HG03565 (cell line): ENCODE measurements at regions not wholly inside any gene's neighbourhood (a gene's known extent, or its start where the extent isn't known, plus 50 kb on each side); places are given as distances from the start of the nearest gene placed in this dataset.
"Not testable (repeated sequence)": the region's sequence is repeated elsewhere in the genome, so short reads cannot be mapped to it uniquely, and the experiment has no call there.

Experiments
- ATAC-seq: cut with Tn5 transposase; IDR thresholded peaks from one replicate; pipeline ENCODE4 v1.9.1; 2021; ENCODE audit warnings: mild to moderate bottlenecking, moderate library complexity; ENCODE audit not compliant: unreplicated experiment

DNA sequence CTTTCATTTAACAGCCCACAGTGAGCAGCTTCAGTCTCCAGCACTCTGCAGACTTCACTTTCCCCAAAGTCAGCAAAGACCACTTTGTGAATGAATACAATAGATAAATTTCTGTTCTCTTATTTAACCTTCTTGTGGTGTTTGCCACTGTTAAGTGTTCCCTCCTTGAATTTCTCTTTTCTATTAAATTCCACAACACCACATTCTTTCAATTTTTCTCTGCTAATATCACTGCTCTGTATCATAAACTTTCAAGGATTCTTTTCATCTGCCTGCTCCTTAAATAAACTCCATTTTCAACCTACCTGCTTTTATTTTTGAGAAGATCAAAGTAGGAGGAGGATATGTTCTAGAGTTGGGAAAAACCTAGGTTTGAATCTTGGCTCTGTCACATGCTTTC is 739.5 kb upstream of the GRAMD2B start:
- no peak for ATAC-seq

DNA sequence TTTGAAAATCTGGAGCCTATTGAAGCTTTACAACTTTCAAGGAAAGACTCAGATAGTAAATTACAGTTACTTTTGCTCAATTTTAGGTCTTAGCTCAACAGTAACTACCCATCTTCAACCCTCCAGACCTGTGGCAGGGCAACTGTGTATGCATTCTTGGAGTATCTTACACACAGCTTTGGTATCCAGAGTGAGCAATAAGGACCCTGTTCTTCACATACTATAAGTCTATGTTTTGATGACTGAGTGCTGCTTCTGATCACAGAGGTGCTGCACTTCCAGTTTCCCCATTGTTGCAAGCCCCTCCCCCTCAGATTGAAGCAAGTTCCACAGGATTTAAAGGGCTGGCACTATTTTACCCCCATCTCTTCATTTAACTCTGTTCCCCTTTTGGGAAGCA is 737.4 kb upstream of the GRAMD2B start:
- no peak for ATAC-seq

DNA sequence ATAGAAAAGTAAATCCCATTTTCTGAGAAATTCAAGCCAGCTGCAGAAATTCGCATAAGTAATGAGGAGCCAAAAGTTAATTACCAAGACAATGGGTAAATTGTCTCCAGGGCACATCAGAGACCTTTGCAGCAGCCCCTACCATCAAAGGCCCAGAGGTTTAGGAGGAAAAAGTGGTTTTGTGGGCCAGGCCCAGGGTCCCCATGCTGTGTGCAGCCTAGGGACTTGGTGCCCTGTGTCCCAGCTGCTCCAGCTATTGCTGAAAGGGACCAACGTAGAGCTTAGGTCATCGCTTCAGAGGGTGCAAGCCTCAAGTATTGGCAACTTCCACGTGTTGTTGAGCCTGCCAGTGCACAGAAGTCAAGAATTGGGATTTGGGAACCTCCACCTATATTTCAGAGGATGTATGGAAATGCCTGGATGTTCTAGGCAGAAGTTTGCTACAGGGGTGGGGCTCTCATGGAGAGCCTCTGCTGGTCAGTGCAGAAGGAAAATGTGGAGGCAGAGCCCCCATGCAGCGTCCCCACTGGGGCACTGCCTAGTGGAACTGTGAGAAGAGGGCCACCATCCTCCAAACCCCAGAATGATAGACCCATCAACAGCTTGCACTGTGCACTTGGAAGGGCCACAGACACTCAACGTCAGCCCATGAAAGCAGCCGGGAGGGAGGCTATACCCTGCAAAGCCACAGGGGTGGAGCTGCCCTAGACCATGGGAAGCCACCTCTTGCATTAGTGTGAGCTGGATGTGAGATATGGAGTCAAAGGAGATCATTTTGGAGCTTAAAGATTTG is 731.3 kb upstream of the GRAMD2B start:
- ATAC-seq = not testable (repeated sequence)

DNA sequence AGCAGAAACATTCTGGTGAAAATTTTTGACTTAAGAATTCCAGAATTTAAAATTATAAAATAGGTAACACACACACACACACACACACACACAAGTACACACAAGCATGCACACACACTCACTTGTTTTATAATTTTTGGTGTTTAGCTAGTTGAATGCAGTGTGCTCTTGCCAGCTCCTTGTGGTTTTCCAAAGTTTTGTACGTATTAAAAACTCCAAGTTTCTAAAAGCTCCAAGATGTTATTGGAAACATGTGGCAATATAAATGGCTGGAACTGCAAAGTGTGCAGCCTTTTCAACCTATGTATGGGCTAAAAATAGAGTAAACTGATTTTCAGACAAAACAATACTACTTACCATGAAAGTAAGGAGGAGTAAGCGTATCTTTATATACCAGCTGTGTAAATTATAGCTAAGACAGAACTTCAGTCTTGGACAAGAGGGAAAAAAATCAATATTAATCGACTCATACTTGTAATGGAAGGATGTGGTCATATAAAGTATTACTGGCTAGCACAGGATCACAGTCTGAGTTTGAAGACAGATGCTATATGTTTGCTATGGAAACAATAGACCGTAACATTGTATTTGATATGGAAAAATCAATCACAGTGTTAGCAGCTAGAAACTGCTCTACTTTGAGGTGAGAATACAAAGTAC is 727.1 kb upstream of the GRAMD2B start:
- no peak for ATAC-seq

DNA sequence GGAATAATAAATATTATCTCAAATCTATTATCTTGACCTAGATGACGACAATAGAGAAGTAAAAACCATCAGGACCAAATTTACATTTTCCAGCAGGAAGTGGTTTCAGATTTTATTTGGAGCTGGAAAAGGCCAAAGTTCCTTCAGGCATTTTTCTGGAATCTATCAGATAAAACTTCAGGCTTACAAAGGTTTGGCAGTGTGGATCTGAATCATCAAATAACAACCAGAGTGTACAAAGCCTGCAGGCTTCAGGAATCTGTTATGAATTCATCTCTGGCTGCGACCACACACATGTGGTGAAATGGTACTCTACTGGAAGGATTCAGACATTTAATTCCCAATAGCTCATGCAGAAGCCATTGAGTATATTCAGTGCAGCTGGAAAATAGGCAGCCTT is 726.4 kb upstream of the GRAMD2B start:
- ATAC-seq = no peak

DNA sequence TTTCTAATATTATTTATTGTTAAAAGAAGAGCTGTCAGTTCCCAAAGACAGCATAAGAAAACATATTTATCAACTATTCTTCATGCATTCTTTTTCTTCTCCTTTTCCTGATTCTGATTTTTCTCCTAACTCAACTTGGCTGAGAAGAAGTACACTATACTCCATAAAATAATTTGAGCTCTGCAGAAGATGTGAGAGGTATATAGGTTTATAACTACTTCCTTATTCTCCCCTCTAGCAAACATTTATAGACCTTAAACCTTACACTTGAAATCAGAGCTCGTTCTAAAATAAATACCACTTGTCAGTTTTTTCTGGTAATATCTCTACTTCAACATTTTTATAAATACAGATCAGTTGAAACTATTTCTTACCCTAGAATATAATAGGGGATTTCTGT is 724.8 kb upstream of the GRAMD2B start:
- ATAC-seq = no peak

DNA sequence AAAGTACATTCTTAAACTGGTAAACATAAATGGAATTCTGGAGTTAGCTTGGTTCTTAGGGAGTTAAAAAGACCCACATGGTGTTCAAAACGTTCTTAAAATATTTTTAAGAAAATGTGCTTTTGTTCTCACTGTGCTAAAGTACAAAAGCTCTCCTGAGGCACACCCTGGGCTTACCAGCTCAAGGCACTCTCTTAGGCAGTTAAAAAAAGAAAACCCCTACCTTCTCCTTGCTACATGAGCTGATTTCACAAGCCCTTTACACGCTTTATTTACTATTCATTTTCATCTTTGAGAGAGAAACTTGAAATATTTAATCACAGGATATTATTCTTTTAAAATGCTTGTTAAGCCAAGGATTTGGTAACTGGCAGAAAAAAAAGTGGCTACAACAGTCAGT is 723.3 kb upstream of the GRAMD2B start:
- no peak for ATAC-seq

DNA sequence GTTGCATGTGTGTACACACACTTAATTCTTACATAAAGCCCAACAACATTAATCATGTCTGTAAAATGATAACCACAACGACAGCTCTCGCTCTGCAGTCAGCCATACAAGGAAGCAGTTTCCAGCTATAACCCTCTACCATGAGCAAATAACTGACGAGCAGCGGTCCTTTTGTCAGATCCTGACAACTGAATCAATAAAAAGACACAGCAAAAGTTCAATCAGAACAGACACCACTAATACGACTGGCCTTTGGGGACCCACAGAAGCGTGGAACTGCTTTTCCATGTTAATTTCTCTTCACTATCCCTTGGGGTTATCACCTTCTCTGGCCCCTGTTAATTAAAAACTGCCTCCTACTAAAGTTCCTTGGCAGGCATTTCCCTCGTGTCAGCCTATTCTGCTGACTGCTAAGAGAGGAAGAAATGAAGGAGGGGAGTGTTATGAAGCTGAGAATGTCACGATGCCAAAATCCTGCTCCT is 722.8 kb upstream of the GRAMD2B start:
- ATAC-seq = no peak

DNA sequence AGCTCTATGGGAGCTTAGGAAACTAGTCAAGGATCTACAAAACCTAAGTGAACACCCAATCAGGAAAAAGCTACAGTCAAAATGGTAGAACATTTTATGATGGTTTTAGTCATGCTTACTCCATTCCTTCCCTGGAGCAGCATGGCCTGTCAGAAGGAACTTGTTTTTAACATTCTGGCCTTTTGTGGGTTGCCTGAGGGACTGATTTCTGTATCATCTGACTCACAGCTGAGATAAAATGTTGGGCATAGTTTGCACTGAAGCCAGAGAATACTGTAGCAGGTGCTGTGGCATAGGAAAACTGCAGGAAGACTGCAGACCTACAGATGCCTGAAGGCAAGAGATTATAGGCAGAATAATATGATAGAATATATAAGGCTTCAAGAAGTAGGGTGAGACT is 719.6 kb upstream of the GRAMD2B start:
- ATAC-seq = no peak

DNA sequence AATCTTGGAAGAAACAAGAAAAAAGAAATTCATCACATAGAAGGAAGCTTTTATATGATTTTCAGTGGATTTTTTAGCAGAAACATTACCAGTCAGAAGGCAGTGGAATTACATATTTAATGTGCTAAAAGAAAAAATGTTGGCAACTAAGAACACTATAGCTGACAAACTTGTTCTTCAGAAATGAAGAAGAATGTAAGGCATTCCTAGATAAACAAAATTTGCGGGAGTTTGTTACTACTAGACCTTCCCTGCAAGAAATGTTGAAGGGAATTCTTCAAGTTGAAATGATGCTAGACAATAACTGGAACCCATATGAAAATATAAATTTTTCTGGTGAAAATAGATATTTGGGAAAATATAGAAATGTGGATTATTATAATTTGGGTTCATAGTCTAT is 718.3 kb upstream of the GRAMD2B start:
- ATAC-seq = no peak

DNA sequence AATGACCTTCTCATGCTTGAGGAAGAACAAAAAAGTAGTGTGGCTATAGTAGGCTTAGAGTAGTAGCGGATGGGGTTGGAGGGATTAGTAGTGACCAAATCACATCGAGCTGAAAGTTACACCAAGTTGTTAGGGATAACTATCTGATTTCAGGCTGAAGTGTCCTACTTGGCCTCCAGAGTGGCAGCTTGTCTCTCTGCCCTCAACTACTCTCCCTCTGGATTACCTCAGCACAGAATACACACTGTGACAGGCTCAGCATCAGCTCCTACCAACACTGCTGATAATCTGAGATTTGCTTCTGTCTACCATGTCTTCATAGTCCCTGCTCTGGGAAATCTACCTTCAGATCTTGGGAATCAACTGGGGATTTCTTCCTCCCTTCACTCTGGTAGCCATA is 714.6 kb upstream of the GRAMD2B start:
- no peak for ATAC-seq

DNA sequence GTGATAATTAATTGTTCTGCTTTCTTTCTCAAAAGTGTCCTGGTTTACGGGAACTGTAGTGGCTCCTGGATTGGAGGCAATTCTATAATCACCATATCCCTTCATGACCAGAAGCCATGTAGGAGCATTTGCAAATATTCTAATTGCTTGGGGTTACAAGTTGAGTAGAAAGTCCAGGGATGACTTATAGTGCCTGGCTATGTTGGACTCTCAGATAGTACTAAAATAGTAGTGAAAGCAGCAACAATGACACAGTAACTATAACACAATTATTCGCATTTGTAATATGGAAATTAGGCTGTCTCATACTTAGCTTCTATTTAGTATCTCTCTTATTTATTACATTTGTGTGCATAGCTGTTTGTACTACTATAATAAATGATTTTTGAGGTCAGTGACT is 712.5 kb upstream of the GRAMD2B start:
- no peak for ATAC-seq

DNA sequence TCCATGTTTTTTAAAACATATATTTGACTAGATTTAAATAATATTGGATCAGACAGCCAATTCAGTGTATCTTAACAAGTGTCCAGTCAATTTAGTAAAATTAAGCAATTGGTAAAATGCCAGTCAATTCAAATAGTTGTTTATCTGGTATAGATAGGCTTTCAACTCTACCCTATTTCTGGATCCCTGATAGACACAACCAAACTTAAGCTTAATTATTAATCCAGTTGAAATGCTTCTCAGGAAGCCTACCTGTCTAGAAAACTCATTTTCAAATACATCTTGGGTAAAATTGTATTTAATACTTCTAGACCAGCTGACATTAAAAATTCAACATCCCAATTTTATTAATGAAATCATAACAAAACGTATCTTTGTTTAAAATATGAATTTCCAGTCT is 710.8 kb upstream of the GRAMD2B start:
- ATAC-seq = no peak

DNA sequence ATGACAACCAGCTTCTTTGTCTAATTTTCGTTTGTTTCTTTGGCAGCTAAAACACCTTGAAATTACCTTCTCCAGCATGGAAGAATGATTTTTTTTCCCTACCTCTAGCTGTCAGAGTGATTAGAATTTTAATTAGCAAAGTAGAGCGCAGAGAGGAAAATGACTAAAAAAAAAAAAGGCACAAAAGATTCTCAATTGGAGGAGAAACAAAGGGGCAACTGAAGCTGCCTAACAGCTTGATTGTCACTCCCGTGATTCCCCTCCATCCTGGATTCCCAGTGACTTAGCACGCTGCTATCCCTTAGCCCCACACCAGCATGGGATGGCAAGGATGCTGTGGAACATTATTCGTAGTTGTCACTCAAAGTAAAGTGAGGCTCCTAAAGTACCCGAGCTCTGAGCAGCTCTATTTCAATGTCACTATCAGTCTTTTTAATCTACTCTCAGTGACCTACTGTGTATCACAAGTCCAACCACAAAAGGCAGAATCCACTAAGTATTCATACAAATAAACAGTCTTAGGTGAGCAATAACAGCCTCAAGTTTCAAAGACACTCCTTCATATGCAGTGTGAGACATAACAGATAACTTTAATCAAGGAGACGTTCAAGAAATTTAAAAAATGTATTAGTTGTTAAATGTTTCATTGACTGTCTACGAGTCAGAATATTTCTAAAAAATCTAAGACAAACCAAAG is 710.0 kb upstream of the GRAMD2B start:
- no peak for ATAC-seq

DNA sequence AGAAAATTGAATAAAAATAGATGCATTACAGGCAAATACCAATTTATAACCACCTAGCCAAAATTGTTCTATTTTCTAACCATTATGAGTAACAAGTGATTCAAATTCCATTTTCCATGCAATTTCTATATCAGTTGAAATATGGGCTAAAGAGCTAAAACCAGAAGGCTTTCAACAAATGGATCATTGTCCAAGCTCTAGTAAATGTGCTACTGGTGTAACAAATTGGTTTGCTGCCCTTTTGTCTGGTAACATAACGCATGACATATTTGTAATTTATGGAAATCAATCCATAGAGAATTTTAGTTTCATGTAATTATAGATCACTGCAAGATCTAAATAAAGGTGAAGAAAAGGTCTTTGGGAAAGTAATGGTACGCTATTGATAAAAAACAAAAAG is 708.0 kb upstream of the GRAMD2B start:
- no peak for ATAC-seq

DNA sequence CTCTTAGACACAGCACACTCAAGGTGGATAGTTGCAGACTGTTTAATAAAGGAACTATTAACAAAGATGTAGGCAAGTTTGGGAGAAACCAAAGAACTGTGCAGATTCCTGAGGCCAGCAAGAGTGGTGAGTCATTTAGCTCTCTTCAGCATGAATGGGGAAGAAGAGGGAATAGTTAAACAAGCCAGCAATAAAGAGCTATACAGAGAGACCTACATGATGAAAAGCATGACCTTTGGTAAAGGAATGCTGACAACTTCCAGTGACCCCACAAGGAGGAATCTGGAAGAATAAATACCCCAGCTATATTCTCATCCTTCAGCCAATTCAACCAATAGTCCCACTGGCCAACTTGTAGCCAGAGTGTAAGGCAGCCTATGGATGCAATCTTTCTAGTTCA is 706.0 kb upstream of the GRAMD2B start:
- ATAC-seq = no peak

DNA sequence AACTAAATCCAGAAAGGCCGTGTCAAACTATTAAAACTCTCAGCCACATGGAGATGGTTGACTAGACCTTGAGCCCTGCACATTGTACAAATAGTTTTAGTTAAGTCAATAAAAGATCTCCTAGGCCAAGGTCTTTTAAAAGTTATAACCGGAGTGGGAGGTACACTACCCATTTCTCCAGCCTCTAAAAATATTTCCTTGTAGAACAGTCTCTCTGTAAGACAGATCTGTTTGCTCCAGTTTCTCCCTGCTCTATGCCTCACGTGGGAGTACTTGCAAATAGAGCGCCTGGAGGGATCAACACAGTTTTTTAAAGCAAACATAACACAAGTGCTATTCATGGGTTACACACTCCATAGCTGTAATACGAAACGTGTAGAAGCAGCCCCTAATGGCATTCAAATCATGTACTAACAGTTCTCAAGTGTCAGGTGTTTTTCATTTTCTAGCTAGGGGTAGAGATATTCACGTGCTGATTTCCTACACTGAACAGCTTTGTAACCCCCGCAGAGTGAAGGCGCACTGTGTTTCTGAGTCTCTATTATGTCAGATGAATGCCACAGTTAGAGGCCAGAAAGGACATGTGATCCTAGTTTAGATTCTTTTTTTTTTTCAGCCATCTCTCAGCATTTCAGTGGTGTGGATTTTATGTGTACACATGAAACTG is 703.4 kb upstream of the GRAMD2B start:
- no peak for ATAC-seq

DNA sequence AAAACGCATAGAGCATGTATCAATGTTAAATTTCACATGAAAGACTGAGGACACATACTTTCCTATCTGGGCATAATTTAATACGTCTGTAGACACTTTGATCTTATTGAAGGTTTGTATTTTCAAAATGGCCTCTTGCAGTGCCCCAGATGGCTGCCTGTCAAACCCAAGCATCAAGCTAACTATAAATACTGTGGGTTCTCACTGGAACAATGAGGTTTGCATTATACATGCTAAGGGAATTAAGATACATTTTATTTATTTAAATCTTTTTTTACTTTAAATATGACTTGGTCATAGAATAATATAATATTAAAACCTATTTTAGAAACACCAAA is 702.9 kb upstream of the GRAMD2B start:
- no peak for ATAC-seq

DNA sequence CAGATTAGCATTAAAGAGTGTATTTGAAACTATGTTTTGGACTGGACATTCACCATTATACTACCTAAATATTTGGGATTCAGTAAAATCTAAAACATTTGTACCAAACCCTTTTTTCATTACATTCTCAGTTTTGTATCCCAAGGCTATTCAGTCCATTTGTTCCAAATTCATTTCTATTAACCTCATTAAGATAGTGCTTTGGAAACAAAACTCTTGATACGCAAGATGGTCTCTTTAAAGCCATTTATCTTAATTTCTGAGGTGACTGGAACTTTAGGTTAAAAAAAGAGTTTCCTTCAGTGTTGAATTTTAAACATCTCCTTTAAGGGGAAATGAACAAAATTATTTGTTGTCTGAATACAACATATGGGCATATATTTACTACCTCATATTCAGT is 702.5 kb upstream of the GRAMD2B start:
- ATAC-seq = no peak

DNA sequence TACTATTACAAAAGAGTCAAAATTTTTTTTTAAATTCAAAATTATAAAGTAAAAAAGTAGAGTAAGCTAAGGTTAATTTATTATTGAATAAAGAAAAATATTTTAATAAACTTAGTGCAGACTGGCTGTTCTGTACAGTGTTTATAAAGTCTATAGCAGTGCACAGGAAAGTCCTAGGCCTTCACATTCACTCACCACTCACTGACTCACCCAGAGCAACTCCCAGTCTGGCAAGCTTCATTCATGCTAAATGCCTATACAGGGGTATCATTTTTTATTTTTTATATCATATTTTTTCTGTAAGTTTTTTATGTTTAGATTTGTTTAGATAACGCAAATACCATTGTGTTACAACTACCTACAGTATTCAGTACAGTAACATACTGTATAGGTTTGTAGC is 700.7 kb upstream of the GRAMD2B start:
- no peak for ATAC-seq

DNA sequence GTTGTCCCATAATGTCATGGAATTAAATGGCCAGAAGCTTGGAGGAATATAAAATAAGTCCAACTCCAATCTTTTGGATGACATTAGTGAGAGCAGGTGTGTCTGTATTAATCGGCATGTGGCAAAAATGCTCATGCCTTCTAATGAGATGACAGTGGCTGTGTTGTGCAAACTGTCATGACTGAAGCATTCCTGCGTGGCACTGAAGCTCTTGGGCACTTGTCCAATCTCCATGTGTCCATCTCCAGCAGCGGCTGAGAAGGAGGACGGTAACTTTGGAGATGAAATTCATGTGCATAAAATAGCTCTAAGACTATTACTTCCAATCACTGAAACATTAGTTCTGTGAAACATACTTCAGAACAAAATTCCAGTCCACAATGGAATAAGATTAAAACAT is 697.5 kb upstream of the GRAMD2B start:
- no peak for ATAC-seq

DNA sequence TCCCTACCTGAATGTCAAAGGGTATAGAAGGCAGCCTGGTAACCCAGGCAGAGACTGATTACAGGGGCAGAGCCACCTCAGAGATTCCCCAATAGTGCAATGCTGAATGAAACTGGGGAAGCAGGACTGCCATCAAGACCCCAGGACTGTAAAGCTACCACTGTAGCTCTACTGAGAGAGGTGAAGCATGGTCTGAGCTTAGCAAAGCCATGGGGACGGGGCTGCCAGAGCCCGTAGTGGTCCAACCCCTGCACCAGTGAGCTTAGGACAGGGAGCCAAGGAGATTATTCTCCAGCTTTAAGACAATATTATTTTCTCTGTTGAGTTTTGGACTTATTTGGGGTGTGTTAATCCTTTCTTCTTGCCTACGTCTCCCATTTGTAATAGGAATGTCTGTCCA is 679.3 kb upstream of the GRAMD2B start:
- ATAC-seq = no peak
